Tibial nerve (tissue), 4 donors: ENCODE measurements at regions not wholly inside any gene's neighbourhood (a gene's known extent, or its start where the extent isn't known, plus 50 kb on each side); places are given as distances from the start of the nearest gene placed in this dataset.

Experiments used
- DNase-seq, 2 donors: peaks; one replicate each; pipeline ENCODE4 v3.0.0-alpha.2; 2019; ENCODE audit warnings: low spot score in 2 of 2
- H3K27ac ChIP-seq, 4 donors: fragments of 200-600 bp; sonication (generic) in 3 of 4; one replicate each; pipeline ENCODE4 v1.5.1; 2017 to 2019; ENCODE audit warnings: mild to moderate bottlenecking in 1 of 4
- H3K27me3 ChIP-seq, 2 donors: fragments of 200-600 bp; sonication (generic) in 1 of 2; one replicate each; pipeline versions ENCODE4 v1.5.1 to v1.6.0; 2017 to 2019
- H3K36me3 ChIP-seq, 3 donors: fragments of 200-600 bp; sonication (generic); one replicate each; pipeline ENCODE4 v1.5.1; 2018 to 2019
- H3K4me1 ChIP-seq, 4 donors: fragments of 200-600 bp; sonication (generic) in 3 of 4; one replicate each; pipeline ENCODE4 v1.5.1; 2017 to 2019
- H3K4me3 ChIP-seq, 4 donors: fragments of 200-600 bp; sonication (generic) in 3 of 4; one replicate each; pipeline ENCODE4 v1.5.1; 2017 to 2019; ENCODE audit warnings: mild to moderate bottlenecking in 1 of 4, moderate library complexity in 1 of 4
- H3K9me3 ChIP-seq, 4 donors: fragments of 200-600 bp; sonication (generic) in 3 of 4; one replicate each; pipeline ENCODE4 v1.5.1; 2017 to 2019
- EP300 ChIP-seq, 2 donors: sonication (generic); formaldehyde crosslinking; IDR thresholded peaks; one replicate each; pipeline ENCODE4 v1.6.1; 2017; ENCODE audit warnings: antibody characterized with exemption in 2 of 2, mild to moderate bottlenecking in 1 of 2
- POLR2A ChIP-seq, 2 donors: fragments of 450-650 bp; IDR thresholded peaks; one replicate each; pipeline ENCODE4 v1.6.1; 2017; ENCODE audit warnings: antibody characterized with exemption in 2 of 2, mild to moderate bottlenecking in 2 of 2, moderate library complexity in 2 of 2
- WGBS, 2 donors: methylation state at CpG; one replicate each; pipeline ENCODE4 v1.1.5; 2018; 5-methylcytosine and 5-hydroxymethylcytosine counted together
- TF ChIP-seq, protein P1 (sequence below), 5 experiments: fragments of 200-600 bp in 3 of 5; fragments of 450-650 bp in 2 of 5; sonication (generic) in 3 of 5; IDR thresholded peaks; one replicate each; pipeline ENCODE4 v1.5.1; 2016 to 2019; ENCODE audit warnings: antibody characterized with exemption in 5 of 5, mild to moderate bottlenecking in 3 of 5, moderate library complexity in 2 of 5

DNA sequence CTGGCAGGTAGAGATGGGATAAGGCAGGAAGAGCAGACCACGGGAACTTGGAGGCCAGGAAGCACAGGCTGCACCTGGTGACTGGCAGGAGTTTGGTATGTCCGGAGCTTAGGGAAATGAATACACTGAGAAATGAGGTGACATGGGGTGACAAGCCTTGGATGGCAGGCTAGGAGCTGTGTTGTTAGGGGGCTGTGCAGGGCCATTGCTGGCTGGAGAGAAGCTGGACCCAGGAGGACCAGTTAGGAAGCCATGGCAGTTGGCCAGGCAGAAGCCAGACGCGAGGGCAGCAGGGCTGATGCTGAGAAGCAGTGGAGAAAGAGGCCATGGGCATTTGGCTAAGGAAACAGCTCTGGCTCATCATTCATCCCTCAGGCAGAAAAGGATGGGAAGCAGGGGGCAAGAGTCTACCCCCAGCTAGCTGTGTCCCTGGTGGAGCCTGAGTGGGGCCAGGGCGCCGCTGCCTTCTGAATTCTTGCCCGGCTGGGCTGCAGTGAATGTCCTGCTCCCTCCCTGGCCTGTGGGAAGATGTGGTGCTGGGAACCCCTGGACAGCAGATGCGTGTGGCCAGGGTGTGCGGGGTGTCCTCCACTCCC, 255.8 kb downstream of the FAM43A start:
- H3K36me3 ChIP-seq: no peaks in the 10 kb centered on the region
- WGBS, 2 donors: 75 to 87% methylated on average over 8 to 9 of the region's 9 CpGs

GRCh38 chr3:194941956-194942511, 256.4 kb downstream of the FAM43A start:
- 69 to 80% methylated on average over 9 of the region's 9 CpGs for WGBS, 2 donors
- no peak overlapping the region for H3K4me3 ChIP-seq
- H3K27ac ChIP-seq: no peak overlapping the region
- no peaks in the 10 kb centered on the region for H3K4me1 ChIP-seq
- no peaks in the 10 kb centered on the region for H3K27me3 ChIP-seq
- no peak for DNase-seq
- no peaks in the 10 kb centered on the region for H3K9me3 ChIP-seq
- H3K36me3 ChIP-seq: no peaks in the 10 kb centered on the region
- TF ChIP-seq EP300 (IDR thresholded peaks at IDR 0.05) (no peak), POLR2A (IDR thresholded peaks at IDR 0.05) (no peak)
- TF ChIP-seq, protein P1, sequence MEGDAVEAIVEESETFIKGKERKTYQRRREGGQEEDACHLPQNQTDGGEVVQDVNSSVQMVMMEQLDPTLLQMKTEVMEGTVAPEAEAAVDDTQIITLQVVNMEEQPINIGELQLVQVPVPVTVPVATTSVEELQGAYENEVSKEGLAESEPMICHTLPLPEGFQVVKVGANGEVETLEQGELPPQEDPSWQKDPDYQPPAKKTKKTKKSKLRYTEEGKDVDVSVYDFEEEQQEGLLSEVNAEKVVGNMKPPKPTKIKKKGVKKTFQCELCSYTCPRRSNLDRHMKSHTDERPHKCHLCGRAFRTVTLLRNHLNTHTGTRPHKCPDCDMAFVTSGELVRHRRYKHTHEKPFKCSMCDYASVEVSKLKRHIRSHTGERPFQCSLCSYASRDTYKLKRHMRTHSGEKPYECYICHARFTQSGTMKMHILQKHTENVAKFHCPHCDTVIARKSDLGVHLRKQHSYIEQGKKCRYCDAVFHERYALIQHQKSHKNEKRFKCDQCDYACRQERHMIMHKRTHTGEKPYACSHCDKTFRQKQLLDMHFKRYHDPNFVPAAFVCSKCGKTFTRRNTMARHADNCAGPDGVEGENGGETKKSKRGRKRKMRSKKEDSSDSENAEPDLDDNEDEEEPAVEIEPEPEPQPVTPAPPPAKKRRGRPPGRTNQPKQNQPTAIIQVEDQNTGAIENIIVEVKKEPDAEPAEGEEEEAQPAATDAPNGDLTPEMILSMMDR (IDR thresholded peaks at IDR 0.05): no peak

More for the DNA sequence above, 255.8 kb downstream of the FAM43A start:
- no peak for TF ChIP-seq EP300 (IDR thresholded peaks at IDR 0.05)
- no peak for TF ChIP-seq POLR2A (IDR thresholded peaks at IDR 0.05)
- TF ChIP-seq, protein P1 (IDR thresholded peaks at IDR 0.05): no peak
- Histone ChIP-seq H3K27me3 (no peaks in the 10 kb centered on the region), H3K4me1 (no peaks in the 10 kb centered on the region), H3K27ac (no peak overlapping the region), H3K4me3 (no peak overlapping the region), H3K9me3 (no peaks in the 10 kb centered on the region)
- DNase-seq: no peak

DNA sequence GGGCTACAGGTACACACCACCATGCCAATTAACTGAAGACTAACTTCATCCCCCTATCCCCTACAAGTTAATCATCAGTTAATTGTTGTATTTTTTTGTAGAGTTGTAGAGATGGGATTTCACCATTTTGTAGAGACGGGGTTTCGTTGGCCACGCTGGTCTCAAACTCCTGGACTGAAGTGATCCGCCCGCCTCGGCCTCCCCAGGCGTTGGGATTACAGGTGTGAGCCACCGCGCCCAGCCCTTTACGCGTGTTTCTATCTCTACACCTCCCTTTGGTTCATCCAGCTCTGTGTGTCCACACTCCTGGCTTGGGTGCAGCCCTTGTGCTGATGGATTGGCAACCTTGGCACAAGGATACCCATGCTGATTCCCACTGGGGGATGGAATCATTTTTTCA, 258.8 kb downstream of the FAM43A start:
- H3K4me1 ChIP-seq: no peaks in the 10 kb centered on the region
- no peak for DNase-seq
- TF ChIP-seq, protein P1 (IDR thresholded peaks at IDR 0.05): no peak
- TF ChIP-seq EP300 (IDR thresholded peaks at IDR 0.05) (no peak), POLR2A (IDR thresholded peaks at IDR 0.05) (no peak)
- 89 to 92% methylated on average over 11 of the region's 11 CpGs for WGBS, 2 donors
- H3K4me3 ChIP-seq: no peak overlapping the region
- no peaks in the 10 kb centered on the region for H3K27me3 ChIP-seq
- H3K9me3 ChIP-seq: peaks cover 0 to 19% (median 0%) of the 10 kb centered on the region in 4 donors
- no peaks in the 10 kb centered on the region for H3K36me3 ChIP-seq
- H3K27ac ChIP-seq: no peak overlapping the region

GRCh38 chr3:194945508-194945907, 259.8 kb downstream of the FAM43A start:
- Histone ChIP-seq H3K27ac (no peak overlapping the region), H3K9me3 (peaks cover 0 to 19% (median 0%) of the 10 kb centered on the region in 4 donors), H3K4me1 (no peaks in the 10 kb centered on the region), H3K27me3 (no peaks in the 10 kb centered on the region), H3K36me3 (no peaks in the 10 kb centered on the region), H3K4me3 (no peak overlapping the region)
- WGBS, 2 donors: 70 to 71% methylated on average over 13 of the region's 13 CpGs
- TF ChIP-seq POLR2A (IDR thresholded peaks at IDR 0.05) (no peak), EP300 (IDR thresholded peaks at IDR 0.05) (no peak)
- TF ChIP-seq, protein P1 (IDR thresholded peaks at IDR 0.05): no peak
- no peak for DNase-seq

DNA sequence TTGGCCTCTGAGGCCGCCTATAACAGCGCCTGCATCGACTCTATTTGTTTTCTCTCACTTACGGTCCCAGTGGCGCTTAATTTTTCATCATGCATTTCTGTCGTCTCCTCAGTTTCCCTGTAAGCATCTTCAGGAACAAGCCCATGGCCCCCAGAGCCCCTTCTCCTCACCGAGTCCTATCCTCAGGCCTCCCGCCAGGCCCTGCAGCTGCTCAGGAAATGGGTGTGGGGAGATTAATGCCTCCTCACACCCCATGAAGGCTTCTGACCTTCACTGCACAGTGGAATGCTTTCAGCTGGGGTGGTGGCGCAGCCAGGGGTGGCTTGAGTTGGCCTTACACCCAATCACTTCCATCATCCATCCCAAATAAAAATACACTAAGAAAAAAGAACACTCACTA, 260.4 kb downstream of the FAM43A start:
- TF ChIP-seq EP300 (IDR thresholded peaks at IDR 0.05) (no peak), POLR2A (IDR thresholded peaks at IDR 0.05) (no peak)
- TF ChIP-seq, protein P1 (IDR thresholded peaks at IDR 0.05): no peak
- H3K27ac ChIP-seq: no peak overlapping the region

More for the DNA sequence above, 260.4 kb downstream of the FAM43A start:
- Histone ChIP-seq H3K4me3 (no peak overlapping the region), H3K27me3 (no peaks in the 10 kb centered on the region), H3K4me1 (no peaks in the 10 kb centered on the region), H3K9me3 (peaks cover 0 to 19% (median 0%) of the 10 kb centered on the region in 4 donors), H3K36me3 (no peaks in the 10 kb centered on the region)
- no peak for DNase-seq
- 61 to 76% methylated on average over 9 of the region's 9 CpGs for WGBS, 2 donors
